ENCODE measurements at regions not wholly inside any gene's neighbourhood (a gene's known extent, or its start where the extent isn't known, plus 50 kb on each side); places are given as distances from the start of the nearest gene placed in this dataset.
"Not testable (repeated sequence)": the region's sequence is repeated elsewhere in the genome, so short reads cannot be mapped to it uniquely, and the experiment has no call there.

DNA sequence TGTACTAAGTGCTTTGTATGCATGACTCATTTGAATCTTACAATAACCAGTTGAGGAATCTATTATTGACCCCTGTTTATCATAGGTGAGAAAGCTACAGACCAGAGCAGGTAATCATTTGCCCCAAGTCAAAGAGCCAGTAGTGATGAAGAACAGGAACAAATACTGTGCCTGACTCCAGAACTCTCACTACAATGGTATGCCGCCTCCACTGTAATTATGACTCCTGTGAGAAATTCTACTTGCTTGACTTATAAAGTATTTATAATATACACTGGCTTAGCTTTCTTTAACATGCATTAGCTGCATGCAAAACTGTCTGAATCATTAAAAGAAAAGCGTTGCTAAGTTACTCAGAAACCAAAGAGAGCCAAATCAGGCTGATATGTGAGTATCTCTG, 92.6 kb downstream of the ZNF281 start:
- DNase-seq (ENCODE audit: low read depth, low spot score), result no peak

DNA sequence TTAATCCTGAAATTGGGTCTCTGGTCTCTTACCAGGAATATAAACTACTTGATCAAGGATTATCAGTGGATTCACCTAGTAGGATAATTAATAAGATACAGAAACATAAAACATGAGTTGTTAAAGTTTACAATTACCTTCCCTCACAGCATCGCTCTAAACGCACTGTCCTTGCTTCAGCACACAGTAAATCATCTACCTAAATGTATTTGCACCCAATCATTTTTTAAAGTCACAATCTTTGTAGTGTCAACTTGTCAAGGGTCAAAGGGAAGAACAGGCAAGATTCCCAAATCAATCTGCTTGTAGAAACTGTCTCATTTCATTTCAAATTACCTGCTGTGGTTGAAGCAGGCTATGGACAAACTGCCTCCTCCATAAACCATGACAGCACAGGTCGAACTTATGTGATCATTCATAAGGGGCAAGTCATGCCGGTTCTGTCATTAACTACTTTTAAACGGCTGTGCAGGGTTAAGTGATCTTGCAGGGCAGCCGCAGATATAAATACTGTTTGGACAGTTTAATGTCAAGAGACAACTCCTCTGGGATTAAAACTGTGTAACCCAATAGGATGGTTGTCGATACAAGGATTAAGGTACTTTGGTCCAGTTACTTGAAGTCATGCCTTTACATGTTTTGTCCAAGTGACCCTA, 93.6 kb downstream of the ZNF281 start:
- no peak for DNase-seq (ENCODE audit: low read depth, low spot score)

DNA sequence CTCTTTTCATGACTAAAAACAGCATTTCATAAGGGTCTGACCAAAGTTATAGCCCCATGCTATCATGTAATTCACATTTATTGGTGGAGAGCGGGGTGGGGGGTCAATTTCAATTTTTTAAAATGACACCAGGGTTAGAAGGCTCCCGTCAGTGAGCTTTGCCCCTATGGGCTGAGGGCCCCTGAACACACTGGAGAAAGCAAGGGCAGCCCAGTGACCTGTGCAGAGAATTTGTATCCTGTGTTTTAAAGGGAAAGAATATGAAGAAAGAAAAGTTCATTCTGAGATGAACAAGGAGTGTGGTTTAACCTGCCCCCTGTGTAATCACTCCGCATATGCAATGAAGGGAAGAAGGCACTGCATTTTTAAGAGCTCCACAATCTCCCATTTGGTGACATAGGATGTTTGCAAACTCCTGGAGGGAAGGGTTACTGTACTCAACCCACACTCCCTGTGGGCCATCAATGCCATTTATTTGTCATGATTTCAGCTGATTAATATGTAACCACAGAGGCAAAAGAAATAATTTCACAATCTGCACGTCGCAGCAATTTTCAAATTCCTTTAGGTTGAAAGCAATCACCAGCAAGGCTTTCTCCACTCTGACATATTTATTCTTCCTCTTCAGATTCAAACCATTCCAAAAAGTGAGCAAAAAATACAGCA, 95.6 kb downstream of the ZNF281 start:
- DNase-seq (ENCODE audit: low read depth, low spot score), result no peak

DNA sequence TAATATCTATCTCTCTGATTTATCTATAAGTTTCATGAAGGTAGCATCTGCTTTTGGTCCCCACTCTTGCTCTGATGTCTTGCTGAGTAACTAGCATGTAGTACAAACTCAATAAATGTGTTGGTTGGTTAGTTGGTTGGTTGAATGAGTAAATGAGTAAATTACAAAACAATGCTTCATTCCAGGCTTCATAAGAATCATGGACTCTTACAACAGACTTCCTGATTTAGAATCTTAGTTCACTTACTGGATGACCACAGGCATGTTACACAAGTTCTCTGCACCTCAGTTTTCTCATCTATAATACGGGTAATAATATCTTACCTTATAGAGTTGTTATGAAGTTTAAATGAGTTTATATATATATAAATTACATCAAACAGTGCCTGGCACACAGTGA, 98.6 kb downstream of the ZNF281 start:
- DNase-seq (ENCODE audit: low read depth, low spot score), result no peak

DNA sequence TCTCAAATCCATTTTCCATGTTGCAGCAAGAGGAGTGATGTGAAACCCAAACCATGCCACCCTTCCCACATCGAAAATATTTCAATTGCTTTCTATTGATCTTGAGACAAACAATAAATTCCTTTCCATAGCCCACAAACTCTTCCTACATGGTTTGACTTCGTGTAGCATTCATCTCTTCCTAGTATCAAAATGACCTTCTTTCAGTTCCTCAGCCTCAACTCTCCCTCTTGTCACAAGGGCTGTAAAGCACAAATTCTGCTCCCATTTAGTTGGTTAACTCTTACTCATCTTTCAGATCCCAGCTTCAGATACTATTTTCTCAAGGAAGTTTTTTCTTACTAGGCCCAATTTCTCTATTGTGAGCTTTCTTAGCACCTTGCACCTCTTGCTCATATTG, 99.0 kb downstream of the ZNF281 start:
- DNase-seq (ENCODE audit: low read depth, low spot score), result no peak

DNA sequence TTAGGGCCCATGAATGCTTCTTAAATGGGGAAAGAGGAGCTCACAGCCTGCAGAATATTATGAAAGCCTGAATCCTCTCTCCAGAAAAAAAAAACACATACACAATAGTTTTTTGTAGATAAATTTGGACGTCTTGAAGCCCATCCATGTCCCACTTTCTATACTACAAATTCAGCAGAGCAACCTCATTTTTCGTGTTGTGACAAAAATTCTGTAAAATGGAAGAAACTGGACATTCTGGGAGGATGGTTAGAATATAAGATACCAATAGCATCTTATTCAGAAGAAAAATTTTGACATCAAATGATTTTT, 102.1 kb downstream of the ZNF281 start:
- DNase-seq (ENCODE audit: low read depth, low spot score), result no peak

DNA sequence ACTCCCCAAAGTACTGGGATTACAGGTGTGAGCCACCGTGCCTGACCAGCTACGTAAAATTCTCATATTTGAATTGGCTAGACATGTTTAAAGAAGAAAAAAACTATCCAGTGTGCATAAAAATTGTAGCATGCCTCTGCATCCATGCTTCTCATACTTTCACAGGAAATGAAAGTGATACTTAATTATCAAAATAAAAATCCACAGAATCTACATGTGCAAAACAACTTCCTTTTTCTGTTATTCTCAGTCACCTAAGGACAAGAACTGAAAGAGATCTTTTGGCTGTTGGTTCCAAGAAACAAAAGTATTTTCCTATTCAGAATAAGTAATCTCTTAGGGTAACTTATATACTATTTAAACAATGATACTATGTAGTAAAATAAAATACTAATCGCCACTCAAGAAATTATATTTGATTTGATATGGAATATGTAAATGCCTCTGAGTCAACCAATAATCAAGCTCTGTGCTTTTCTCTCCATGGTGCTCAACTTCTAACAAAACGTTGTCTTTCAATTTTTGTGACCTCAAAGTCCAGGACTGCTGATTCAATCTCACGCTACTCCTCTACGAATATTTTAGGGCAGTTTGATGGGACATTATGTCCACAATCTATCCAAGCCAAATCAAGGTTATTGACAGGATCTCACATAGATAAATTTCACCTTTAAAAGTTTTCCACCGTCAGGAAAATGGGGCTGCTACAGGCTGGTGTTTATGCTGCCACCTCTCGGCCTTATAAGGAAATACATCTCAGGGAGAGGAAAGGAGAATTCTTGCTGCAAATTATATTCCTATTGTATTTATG, 102.7 kb downstream of the ZNF281 start:
- DNase-seq (ENCODE audit: low read depth, low spot score), result no peak

DNA sequence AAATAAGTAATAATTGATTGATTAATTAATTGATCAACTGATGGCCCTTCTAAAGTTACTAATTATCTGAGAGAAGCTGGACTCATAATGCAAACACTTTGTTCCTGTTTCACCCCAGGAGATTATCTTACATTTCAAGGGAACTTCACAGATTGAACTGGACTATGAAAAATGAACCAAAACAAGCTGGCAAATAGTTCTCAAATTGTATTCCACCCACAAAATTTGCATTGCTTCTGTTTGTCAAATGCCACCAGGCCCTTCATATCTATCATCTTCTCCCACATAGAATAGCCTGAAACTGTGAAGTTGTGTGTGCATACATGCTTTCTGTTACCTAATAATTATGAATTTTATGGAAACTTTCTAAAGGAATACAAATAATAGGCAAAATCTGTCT, 104.0 kb downstream of the ZNF281 start:
- DNase-seq (ENCODE audit: low read depth, low spot score), result no peak

DNA sequence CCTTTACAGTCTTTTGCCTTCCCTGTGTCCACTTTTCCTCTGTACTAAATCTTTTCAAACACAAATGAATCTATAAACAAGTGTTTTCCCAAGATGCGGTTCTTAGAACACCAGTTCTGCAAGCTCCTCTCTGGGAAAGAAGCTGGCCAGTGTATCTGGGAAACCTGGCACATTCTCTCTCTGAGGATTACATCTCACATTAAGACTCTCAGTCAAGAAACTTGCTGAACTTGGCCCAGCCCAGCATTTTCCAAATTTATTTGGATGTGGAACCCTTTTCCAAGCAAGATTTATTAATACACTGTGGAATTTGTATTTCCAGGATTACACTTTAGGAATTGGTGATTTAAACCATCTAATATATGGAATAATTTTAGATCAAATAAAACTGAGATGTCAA, 105.7 kb downstream of the ZNF281 start:
- no peak for DNase-seq (ENCODE audit: low read depth, low spot score)

DNA sequence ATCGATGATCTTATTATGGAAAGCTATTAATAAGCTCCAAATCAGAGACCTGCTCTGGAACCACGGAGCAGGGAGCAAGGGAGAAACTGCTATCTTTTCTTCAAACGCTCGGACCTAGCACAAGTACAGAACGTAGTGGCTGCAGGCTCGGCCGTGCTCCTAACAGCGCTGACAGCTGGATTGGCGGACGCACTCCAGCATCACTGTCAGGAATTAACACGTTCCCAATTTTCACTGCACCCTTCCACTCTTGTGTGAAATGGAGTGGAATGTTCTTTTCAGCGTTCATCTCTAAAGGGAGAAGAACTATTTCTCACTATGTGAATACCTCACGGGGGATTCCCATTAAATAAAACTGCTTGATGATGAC, 106.9 kb downstream of the ZNF281 start:
- no peak for DNase-seq (ENCODE audit: low read depth, low spot score)

DNA sequence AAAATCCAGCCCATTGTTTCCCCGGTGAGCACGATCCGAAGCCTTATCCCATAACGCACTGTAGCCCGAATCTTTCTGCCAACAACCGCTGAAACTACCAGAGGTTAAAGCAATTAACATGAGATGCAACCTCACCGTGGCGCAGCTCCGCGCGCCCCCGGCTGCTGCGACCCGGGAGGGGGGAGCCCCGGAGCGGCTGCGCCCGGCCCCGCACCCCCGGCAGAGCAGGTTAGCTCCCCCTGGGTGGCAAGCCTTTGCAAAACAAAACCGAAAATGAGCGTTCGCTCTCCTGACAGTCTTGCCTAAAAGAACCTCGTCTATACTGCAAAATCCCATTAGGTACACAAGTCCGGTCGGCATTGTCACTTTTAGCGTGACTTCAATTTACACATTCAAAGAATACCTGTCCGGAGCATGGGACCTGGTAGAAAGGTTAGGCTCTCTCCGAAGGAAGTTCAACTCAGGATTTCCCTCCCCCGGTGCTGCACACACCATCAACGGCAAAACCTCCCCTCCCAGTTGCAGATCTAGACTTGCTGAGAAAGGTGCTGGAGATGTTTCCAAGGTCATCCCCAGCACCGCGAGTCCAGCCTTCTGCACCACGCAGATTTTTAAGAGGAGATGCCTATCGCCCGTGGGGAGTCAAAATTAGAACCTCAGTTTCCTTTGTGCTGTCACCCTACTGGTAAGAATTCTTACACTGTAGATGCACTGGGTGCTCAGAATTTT, 107.5 kb downstream of the ZNF281 start:
- no peak for DNase-seq (ENCODE audit: low read depth, low spot score)

DNA sequence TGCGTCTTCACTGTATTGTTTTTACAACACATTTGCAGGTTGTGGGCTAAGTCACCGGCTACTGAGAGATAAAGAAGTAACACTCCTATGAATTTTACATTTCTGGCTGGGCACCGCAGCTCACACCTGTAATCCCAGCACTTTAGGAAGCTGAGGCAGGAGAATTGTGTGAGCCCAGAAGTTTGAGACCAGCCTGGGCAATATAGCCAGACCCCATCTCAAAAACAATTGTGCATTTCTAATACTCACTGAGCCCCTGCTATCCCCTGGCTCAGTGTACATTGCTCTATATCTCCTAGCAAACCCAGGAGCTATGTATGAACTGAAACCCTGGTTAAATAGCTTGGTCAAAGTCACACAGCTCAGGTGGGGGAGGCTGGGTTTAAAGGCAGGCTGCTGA, 108.7 kb downstream of the ZNF281 start:
- no peak for DNase-seq (ENCODE audit: low read depth, low spot score)

DNA sequence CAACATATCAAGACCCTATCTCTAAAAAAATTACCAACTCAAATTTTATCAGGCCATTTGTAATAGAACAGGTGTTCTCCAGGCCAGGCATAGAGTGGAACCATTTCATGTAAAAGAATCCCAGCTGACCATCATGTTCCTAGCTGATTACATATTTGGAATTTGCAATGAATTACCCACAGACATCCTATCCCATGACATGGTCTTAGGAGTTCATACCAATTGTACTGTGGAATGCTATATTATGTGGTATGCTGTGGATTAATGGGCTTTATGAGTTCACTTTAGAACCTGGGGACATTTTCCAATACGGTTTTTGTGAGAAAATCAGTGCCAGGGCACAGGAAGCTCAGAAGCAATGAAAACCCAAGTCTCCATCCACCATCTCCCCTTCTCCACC, 110.3 kb downstream of the ZNF281 start:
- no peak for DNase-seq (ENCODE audit: low read depth, low spot score)

DNA sequence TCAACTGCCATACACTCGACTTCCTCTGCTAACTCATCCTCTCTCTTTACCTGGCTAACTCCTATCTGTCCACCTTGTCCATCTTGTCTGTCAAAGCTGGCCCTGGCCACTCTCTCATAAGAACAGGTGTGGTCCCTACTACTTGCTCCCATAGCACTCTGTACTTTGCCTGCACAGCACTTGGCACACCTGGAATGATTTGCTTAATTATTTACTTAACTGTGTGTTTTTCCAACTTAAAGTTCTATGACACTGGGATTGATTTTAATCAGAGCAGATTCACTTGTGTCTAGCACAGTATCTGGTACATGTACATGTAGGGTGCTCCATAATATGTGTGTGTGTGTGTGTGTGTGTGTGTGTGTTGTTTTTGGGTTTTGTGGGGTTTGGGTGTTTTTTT, 111.6 kb downstream of the ZNF281 start:
- no peak for DNase-seq (ENCODE audit: low read depth, low spot score)

DNA sequence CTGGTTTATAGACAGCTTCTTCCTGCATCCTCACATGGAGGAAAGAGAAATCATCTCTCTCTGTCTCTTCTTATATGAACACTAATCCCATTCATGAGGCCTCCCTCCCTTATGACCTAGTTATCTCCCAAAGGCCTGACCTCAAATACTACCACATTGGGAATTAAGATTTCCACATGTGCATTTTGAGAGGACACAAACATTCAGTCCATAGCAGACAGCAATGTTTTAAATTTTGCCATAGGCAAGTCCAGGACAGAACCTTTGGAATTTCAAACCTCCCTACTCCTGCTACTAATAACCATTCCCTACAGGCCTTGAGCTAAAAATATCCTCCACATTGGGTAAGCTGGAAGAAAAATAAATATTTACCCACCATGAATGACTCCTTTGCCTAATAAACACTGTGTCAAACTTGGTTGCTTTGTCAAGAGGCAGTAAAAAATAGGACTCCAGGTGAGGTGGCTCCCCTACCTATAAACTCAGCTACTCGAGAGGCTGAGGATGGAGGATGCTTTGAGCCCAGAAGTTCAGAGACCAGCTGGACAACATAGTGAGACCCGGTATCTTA, 113.7 kb downstream of the ZNF281 start:
- DNase-seq (ENCODE audit: low read depth, low spot score), result no peak

DNA sequence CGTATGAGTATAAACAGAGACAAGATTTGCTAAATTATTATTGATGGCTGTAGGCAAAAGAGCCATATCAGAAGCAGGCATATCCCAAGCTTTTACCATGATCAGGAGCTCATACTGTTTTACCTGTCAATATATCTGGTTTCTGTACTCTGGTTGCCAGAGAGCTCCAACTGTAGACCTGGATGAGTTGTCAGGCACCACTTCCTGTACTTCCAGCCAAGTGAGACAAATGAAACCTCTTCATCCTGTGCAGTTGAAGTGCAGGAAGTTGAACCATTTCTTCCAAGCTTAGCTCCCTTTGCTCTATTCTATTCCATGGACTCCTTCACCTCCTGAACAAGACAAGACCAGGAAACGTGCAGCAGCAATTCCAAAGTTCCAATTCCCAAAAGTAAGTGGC, 115.6 kb downstream of the ZNF281 start:
- no peak for DNase-seq (ENCODE audit: low read depth, low spot score)

DNA sequence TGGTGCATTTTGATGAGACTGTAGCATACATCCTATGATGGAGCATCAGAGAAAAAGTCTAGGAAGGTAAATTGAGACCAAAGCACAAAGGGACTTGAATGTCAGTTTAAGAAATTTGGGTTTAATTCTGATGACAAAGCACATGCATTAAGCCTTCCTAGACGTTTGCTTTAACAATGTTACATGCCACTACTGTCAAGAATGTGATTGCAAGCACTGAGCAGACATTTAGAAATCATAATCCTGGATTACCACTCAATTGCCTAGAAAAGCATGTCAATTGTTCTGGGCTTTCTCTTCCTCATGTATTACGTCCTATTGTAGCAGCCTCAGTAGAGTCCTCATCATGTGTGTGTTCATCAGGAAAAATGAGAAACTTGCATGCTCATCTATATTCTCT, 117.1 kb downstream of the ZNF281 start:
- no peak for DNase-seq (ENCODE audit: low read depth, low spot score)

DNA sequence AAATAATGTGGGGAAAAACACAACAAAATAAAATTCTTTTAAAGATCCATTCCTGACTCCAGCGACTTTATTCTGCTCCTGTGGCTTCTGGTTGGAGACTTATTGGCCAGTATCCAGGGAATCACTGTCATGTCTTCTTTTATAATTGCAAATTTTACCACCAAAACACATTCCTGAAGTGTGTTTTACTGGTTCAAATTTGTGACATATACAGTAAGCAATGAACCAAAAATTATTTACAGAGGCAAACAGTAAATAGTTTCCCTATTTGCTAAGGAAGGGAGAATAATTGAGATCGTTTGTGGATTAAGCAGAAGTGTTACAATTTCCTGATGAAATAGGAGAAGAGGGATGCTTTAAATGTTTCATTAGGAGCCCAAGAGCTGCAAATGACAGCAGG, 118.7 kb downstream of the ZNF281 start:
- no peak for DNase-seq (ENCODE audit: low read depth, low spot score)

DNA sequence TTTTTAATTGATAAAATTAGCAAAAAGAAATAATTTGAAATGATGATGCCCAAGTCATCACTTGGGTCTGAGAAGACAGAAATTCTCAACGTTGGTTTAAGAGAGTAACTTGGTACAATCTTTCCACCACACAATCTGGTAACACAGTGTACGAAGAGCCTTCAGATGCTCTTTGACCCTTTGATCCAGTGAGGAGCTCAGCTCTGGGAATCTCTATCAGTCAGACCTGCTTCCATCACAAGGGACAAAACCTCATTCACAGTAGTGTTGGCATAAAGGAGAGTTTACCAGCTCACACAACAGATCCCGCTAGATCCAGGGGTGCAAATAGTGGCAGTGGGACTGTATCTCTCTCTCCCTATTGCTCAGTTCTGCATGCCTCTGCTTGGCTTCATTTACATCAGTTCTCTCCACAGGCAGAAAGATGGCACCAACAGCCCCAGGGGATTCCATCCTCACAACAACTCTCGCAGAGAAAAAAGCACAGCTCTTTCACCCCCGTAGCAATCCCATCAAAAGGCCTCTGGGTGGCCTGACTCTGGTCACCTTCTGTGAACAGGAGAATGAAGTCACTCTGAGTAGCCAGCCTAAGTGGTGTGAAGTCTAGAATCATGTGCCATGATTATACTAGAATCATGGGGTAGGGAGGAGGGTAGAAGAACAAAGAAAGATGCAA, 119.7 kb downstream of the ZNF281 start:
- DNase-seq (ENCODE audit: low read depth, low spot score), result no peak

DNA sequence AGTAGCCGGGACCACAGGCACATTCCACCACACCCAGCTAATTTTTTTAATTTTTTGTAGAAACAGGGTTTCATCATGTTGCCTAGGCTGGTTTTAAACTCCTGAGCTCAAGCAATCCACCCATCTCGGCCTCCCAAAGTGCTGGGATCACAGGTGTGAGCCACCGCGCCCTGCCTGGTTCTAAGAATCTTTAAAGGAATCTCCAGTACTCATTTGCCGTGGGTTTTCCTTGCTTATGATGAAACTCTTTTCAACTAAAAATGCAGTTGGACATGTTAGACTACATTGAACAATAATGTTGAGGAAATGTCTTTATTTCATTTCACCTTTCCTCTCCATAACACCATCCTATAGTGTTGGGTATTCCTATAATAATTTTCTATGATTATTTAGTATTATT, 121.6 kb downstream of the ZNF281 start:
- DNase-seq (ENCODE audit: low read depth, low spot score), result no peak

DNA sequence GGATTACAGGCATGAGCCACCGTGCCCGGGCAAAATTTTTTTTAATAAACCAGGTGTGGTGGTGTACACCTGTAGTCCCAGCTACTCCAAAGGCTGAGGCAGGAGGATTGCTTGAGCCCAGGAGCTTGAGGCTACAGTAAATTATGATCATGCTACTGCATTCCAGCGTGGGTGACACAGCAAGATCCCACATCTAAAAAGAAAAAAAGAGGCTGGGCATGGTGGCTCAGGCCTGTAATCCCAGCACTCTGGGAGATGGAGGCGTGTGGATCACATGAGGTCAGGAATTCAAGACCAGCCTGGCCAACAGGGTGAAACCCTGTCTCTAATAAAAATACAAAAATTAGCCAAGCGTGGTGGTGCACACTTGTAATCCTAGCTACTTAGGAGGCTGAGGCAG, 125.6 kb downstream of the ZNF281 start:
- DNase-seq (ENCODE audit: low read depth, low spot score), result not testable (repeated sequence)
